K562 (cell line): ENCODE measurements at regions not wholly inside any gene's neighbourhood (a gene's known extent, or its start where the extent isn't known, plus 50 kb on each side); places are given as distances from the start of the nearest gene placed in this dataset.
A peak's percentile ranks its signal among the peaks of the same experiment; 100 is the strongest.

Experiments
- ATAC-seq: fragments of 200-7000 bp; cut with Tn5 transposase; 3 replicates; pipeline ENCODE4 v1.9.1; 2020; ENCODE audit warnings: moderate library complexity
- BruUV-seq: library from RNA; stranded (reverse); fragments of 400-500 nt; replicated peaks from 2 replicates; lab custom pipeline; 2021; lab: Mats Ljungman, UMichigan
- CTCF ChIA-PET: fragments of 300-600 bp; formaldehyde crosslinking; extraction: SDS; loops from one replicate; lab custom pipeline; 2021; ENCODE audit warnings: low intra/inter-chr PET ratio; lab: Yijun Ruan, JAX
- POLR2A ChIA-PET: fragments of 300-600, 350-650 bp; sonication (Branson Sonifier 250); formaldehyde crosslinking; extraction: SDS; loops from one replicate; lab custom pipeline; 2021; ENCODE audit warnings: antibody characterized with exemption, inconsistent platforms; lab: Yijun Ruan, JAX
- DNase-seq, 4 experiments: peaks; one replicate each; pipeline versions ENCODE4 v3.0.0 to v3.0.0-alpha.2; 2011 to 2018; ENCODE audit warnings: low spot score in 3 of 4, mixed read lengths in 3 of 4; ENCODE audit errors: extremely low read depth in 1 of 4
- FAIRE-seq: peaks from 2 replicates; lab custom pipeline; 2011; peaks lifted over from hg19 to GRCh38; lab: Jason Lieb, UNC
- H2AFZ ChIP-seq: 2 replicates; pipeline ENCODE4 v1.6.0; 2011; ENCODE audit warnings: low read depth, low read length, control low read depth, inconsistent platforms
- H3K27ac ChIP-seq: fragments of 200-600 bp; 3 replicates; pipeline ENCODE4 v1.8.0; 2011; ENCODE audit warnings: low read depth, mild to moderate bottlenecking, control low read depth, inconsistent platforms, low read length, moderate library complexity, mixed read lengths; ENCODE audit errors: extremely low read depth
- H3K27me3 ChIP-seq, 2 experiments: fragments of 300-600 bp in 1 of 2; 2 replicates in 1 of 2; 3 replicates in 1 of 2; pipeline versions ENCODE4 v1.6.0 to v1.8.0; 2011; ENCODE audit warnings: inconsistent platforms in 2 of 2, low read length in 2 of 2, mild to moderate bottlenecking in 1 of 2, mixed read lengths in 1 of 2, moderate library complexity in 1 of 2; ENCODE audit not compliant: control insufficient read depth in 2 of 2, insufficient read depth in 2 of 2
- H3K36me3 ChIP-seq: fragments of 300-600 bp; 3 replicates; pipeline ENCODE4 v1.8.0; 2011; ENCODE audit warnings: mild to moderate bottlenecking, low read length, inconsistent platforms; ENCODE audit not compliant: control insufficient read depth, insufficient read depth
- H3K4me1 ChIP-seq, 2 experiments: fragments of 200-600 bp in 1 of 2; replicated peaks in 1 of 2; 2 replicates in 1 of 2; 3 replicates in 1 of 2; pipeline versions ENCODE4 v1.5.1 to v1.8.0; 2011; ENCODE audit warnings: inconsistent platforms in 2 of 2, low read length in 2 of 2, mild to moderate bottlenecking in 1 of 2, mixed read lengths in 1 of 2, moderate library complexity in 1 of 2; ENCODE audit not compliant: control insufficient read depth in 2 of 2, insufficient read depth in 2 of 2
- H3K4me2 ChIP-seq: 2 replicates; pipeline ENCODE4 v1.6.1; 2011; ENCODE audit warnings: low read length, control low read depth, inconsistent platforms, mixed read lengths; ENCODE audit not compliant: insufficient read depth
- H3K4me3 ChIP-seq: fragments of 200-600 bp; sonication (generic), shearing (Covaris generic); 2 replicates; pipeline ENCODE4 v1.5.1; 2016; ENCODE audit warnings: control low read depth, inconsistent platforms
- H3K79me2 ChIP-seq: fragments of 200-600 bp; 3 replicates; pipeline ENCODE4 v1.8.0; 2011; ENCODE audit warnings: low read length, inconsistent platforms; ENCODE audit not compliant: control insufficient read depth, insufficient read depth
- H3K9ac ChIP-seq, 2 experiments: 2 replicates each; pipeline versions ENCODE4 v1.6.0 to v1.6.1; 2011; ENCODE audit warnings: low read depth in 2 of 2, low read length in 2 of 2, control low read depth in 1 of 2, inconsistent platforms in 1 of 2, mild to moderate bottlenecking in 1 of 2, mixed read lengths in 1 of 2; ENCODE audit not compliant: insufficient read depth in 1 of 2
- H3K9me1 ChIP-seq: one replicate; pipeline ENCODE4 v1.6.0; 2011; ENCODE audit warnings: inconsistent platforms, mild to moderate bottlenecking, low read length, moderate library complexity; ENCODE audit not compliant: control insufficient read depth, insufficient read depth
- H3K9me3 ChIP-seq: replicated peaks from 2 replicates; pipeline ENCODE4 v1.5.1; 2011; ENCODE audit warnings: low read depth, low read length, inconsistent platforms; ENCODE audit not compliant: control insufficient read depth, insufficient read depth
- H4K20me1 ChIP-seq: replicated peaks from 2 replicates; pipeline ENCODE4 v1.6.1; 2011; ENCODE audit warnings: low read length, inconsistent platforms, mixed read lengths; ENCODE audit not compliant: control insufficient read depth, insufficient read depth
- FOXK2 ChIP-seq, 2 experiments: fragments of 450-650 bp; IDR thresholded peaks in 1 of 2; conservative IDR thresholded peaks in 1 of 2; 2 replicates each; pipeline ENCODE4 v1.6.1; 2016; ENCODE audit warnings: low read depth in 2 of 2, mild to moderate bottlenecking in 1 of 2
- ILF3 ChIP-seq: fragments of 450-650 bp; IDR thresholded peaks from 2 replicates; pipeline ENCODE4 v1.6.1; 2018; ENCODE audit warnings: antibody characterized with exemption, mild to moderate bottlenecking, moderate library complexity, borderline replicate concordance
- NRF1 ChIP-seq, 2 experiments: fragments of 450-650 bp; IDR thresholded peaks in 1 of 2; conservative IDR thresholded peaks in 1 of 2; 2 replicates each; pipeline ENCODE4 v1.6.1; 2014; ENCODE audit warnings: mild to moderate bottlenecking in 2 of 2
- SMARCC2 ChIP-seq: fragments of 450-650 bp; IDR thresholded peaks from 2 replicates; pipeline ENCODE4 v1.6.1; 2017; ENCODE audit warnings: antibody characterized with exemption, moderate library complexity, mild to moderate bottlenecking, low read depth
- ZNF316 ChIP-seq: fragments of 450-650 bp; IDR thresholded peaks from 2 replicates; pipeline ENCODE4 v1.6.1; 2016
- WGBS: fragments of 100-300 bp; shearing (Covaris generic); methylation state at CpG from one replicate; pipeline ENCODE4 v1.1.6; 2016; ENCODE audit warnings: low coverage, mixed read lengths; ENCODE audit not compliant: insufficient coverage; ENCODE audit errors: missing lambda C conversion rate; 5-methylcytosine and 5-hydroxymethylcytosine counted together
- in situ Hi-C: fragments of 300-500 bp; cut with MboI; formaldehyde crosslinking; loops from 4 replicates; pipeline ENCODE4 v1.15.0; 2018; ENCODE audit warnings: inconsistent platforms, mixed read lengths
- intact Hi-C: fragments of 100-400 bp; cut with micrococcal nuclease; formaldehyde crosslinking; loops from 2 replicates; pipeline ENCODE4 v1.14.2; 2022

GRCh38 chr5:90329911-90330310, 79.6 kb downstream of the CETN3 start:
- DNase-seq, result no peak
- Histone ChIP-seq H3K36me3 (no peaks in the 10 kb centered on the region), H3K4me1 (no peaks in the 10 kb centered on the region), H3K4me2 (no peak overlapping the region), H3K9me3 (no peaks in the 10 kb centered on the region), H4K20me1 (no peaks in the 10 kb centered on the region), H3K79me2 (no peaks in the 10 kb centered on the region), H3K9me1 (no peaks in the 10 kb centered on the region), H3K9ac (no peak overlapping the region), H2AFZ (no peak overlapping the region), H3K27me3 (peaks cover 0 to 4% of the 10 kb centered on the region in 2 experiments; a peak in 1 of 5 replicates), H3K27ac (no peak overlapping the region), H3K4me3 (no peak overlapping the region)
- no peak for FAIRE-seq
- POLR2A ChIA-PET, result no interaction called here
- intact Hi-C loops, result no loop called here
- WGBS, result 0% methylated on average over 1 of the region's 1 CpG
- in situ Hi-C loops, result no loop called here
- CTCF ChIA-PET, result no interaction called here
- BruUV-seq, result no TSS peak
- no peak for ATAC-seq
- TF ChIP-seq FOXK2 (conservative IDR thresholded peaks at IDR 0.05 in 1 of 2, IDR thresholded peaks at IDR 0.05 in 1 of 2; ENCODE audit: low read depth in 2 of 2), result no peak

- H2AFZ ChIP-seq, result no peak overlapping the region
- BruUV-seq, result no TSS peak
- intact Hi-C loops, result no loop called here
- FAIRE-seq, result no peak
- in situ Hi-C loops, result no loop called here
- no peaks in the 10 kb centered on the region for H3K36me3 ChIP-seq
- TF ChIP-seq SMARCC2 (no peak), ZNF316 (no peak), NRF1 (conservative IDR thresholded peaks at IDR 0.05 in 1 of 2, IDR thresholded peaks at IDR 0.05 in 1 of 2) (peak; percentile 67 to 75), ILF3 (no peak)
- TF ChIP-seq, all 486 proteins: peak for 1
- Histone ChIP-seq H3K27me3 (peaks cover 0 to 4% of the 10 kb centered on the region in 2 experiments; a peak in 1 of 5 replicates), H3K9me3 (no peaks in the 10 kb centered on the region), H3K9ac (peak overlapping the region in 1 of 2 experiments; percentile 64; a peak in 1 of 4 replicates), H3K9me1 (no peaks in the 10 kb centered on the region), H3K79me2 (no peaks in the 10 kb centered on the region), H3K4me3 (no peak overlapping the region), H3K4me1 (no peaks in the 10 kb centered on the region), H3K27ac (no peak overlapping the region), H4K20me1 (no peaks in the 10 kb centered on the region), H3K4me2 (no peak overlapping the region)
- 3% methylated on average over 7 of the region's 7 CpGs for WGBS
- DNase-seq, result no peak
- peak; percentile 66 for ATAC-seq
- ChIA-PET CTCF (no interaction called here), POLR2A (interaction anchor here (0.6 to 1.1 kb wide), 4 partner anchors 10 to 24 kb away, joined by 3 read pairs; no protein-coding TSS in a partner anchor)
Observed at GRCh38 chr5:90326995-90327394, 82.6 kb downstream of the CETN3 start.
